Fibroblast of villous mesenchyme (primary cell): ENCODE measurements at regions not wholly inside any gene's neighbourhood (a gene's known extent, or its start where the extent isn't known, plus 50 kb on each side); places are given as distances from the start of the nearest gene placed in this dataset. TPM values are rescaled to one million over a fixed set of nuclear protein-coding genes. Genes with fewer than 3 reads are reported as not detected.

ENCODE experiments used
- DNase-seq: peaks from one replicate; pipeline ENCODE4 v3.0.0-alpha.2; 2010; ENCODE audit warnings: low read depth
- H3K4me3 ChIP-seq: 2 replicates; pipeline ENCODE4 v1.5.1; 2011; ENCODE audit warnings: low read depth, mild to moderate bottlenecking, low read length
- CTCF ChIP-seq: IDR thresholded peaks from 2 replicates; pipeline ENCODE4 v1.5.1; 2012; ENCODE audit warnings: low read depth, mild to moderate bottlenecking, low read length; ENCODE audit not compliant: insufficient read depth
- small RNA-seq: library from RNA; depleted of rRNA; stranded (forward); fragments of <200 nt; gene quantifications from one replicate; pipeline ENCODE3, GENCODE V24; 2012

GRCh38 chr4:54813674-54814073 lies 155.9 kb downstream of the KIT start:
- DNase-seq: no peak
- no peak overlapping the region for H3K4me3 ChIP-seq
- TF ChIP-seq CTCF: no peak

GRCh38 chr4:54806351-54806750 lies 148.6 kb downstream of the KIT start:
- no peak for TF ChIP-seq CTCF

GRCh38 chr4:54802336-54802735 lies 144.6 kb downstream of the KIT start:
- no peak for DNase-seq
- H3K4me3 ChIP-seq: no peak overlapping the region
- no peak for TF ChIP-seq CTCF

More at GRCh38 chr4:54806351-54806750, 148.6 kb downstream of the KIT start:
- no peak overlapping the region for H3K4me3 ChIP-seq
- no peak for DNase-seq

- no peak overlapping the region for H3K4me3 ChIP-seq
- TF ChIP-seq CTCF: no peak
- DNase-seq: no peak
Observed at GRCh38 chr4:54800831-54801530, 143.2 kb downstream of the KIT start.

GRCh38 chr4:54794579-54794978 lies 136.8 kb downstream of the KIT start:
- no peak for DNase-seq
- no peak for TF ChIP-seq CTCF
- H3K4me3 ChIP-seq: no peak overlapping the region

GRCh38 chr4:54793856-54794422 lies 136.2 kb downstream of the KIT start:
- H3K4me3 ChIP-seq: no peak overlapping the region
- TF ChIP-seq CTCF: no peak
- DNase-seq: no peak

Small RNA genes lying in the stretch of these regions (small RNA-seq; reads per million reads assigned to genes)
- not detected for gene RPL38P3
